COLO829 (cell line): ENCODE measurements at regions not wholly inside any gene's neighbourhood (a gene's known extent, or its start where the extent isn't known, plus 50 kb on each side); places are given as distances from the start of the nearest gene placed in this dataset.
A peak's percentile ranks its signal among the peaks of the same experiment; 100 is the strongest.
"Not testable (repeated sequence)": the region's sequence is repeated elsewhere in the genome, so short reads cannot be mapped to it uniquely, and the experiment has no call there.

Source experiments
- DNase-seq: peaks from one replicate; pipeline ENCODE4 v3.0.0; 2012; ENCODE audit warnings: low spot score

GRCh38 chr7:127530148-127530547 is 55.2 kb downstream of the GCC1 start:
- no peak for DNase-seq

- DNase-seq, result no peak
Measured at GRCh38 chr7:127527561-127527960, 57.8 kb downstream of the GCC1 start.

- DNase-seq, result no peak
Measured at GRCh38 chr7:127525866-127526480, 59.4 kb downstream of the GCC1 start.

- no peak for DNase-seq
Measured at GRCh38 chr7:127516320-127516719, 69.1 kb downstream of the GCC1 start.

- peak; percentile 72 for DNase-seq
Measured at GRCh38 chr7:127514499-127514898, 70.9 kb downstream of the GCC1 start.

GRCh38 chr7:127513311-127513710 is 72.1 kb downstream of the GCC1 start:
- DNase-seq, result no peak

GRCh38 chr7:127512663-127513062 is 72.7 kb downstream of the GCC1 start:
- DNase-seq, result no peak

GRCh38 chr7:127504715-127505114 is 80.7 kb downstream of the GCC1 start:
- no peak for DNase-seq

- DNase-seq, result no peak
Measured at GRCh38 chr7:127501817-127502216, 83.6 kb downstream of the GCC1 start.

- DNase-seq, result no peak
Measured at GRCh38 chr7:127487381-127487780, 94.9 kb upstream of the ZNF800 start.

- no peak for DNase-seq
Measured at GRCh38 chr7:127486654-127487053, 94.1 kb upstream of the ZNF800 start.

GRCh38 chr7:127485482-127485881 is 93.0 kb upstream of the ZNF800 start:
- no peak for DNase-seq

GRCh38 chr7:127484954-127485353 is 92.4 kb upstream of the ZNF800 start:
- DNase-seq, result no peak

- no peak for DNase-seq
Measured at GRCh38 chr7:127478461-127478860, 86.0 kb upstream of the ZNF800 start.

GRCh38 chr7:127478024-127478355 is 85.5 kb upstream of the ZNF800 start:
- DNase-seq, result no peak

GRCh38 chr7:127477295-127478023 is 85.0 kb upstream of the ZNF800 start:
- DNase-seq, result no peak

GRCh38 chr7:127476618-127477017 is 84.1 kb upstream of the ZNF800 start:
- DNase-seq, result no peak

- peak; percentile 26 for DNase-seq
Measured at GRCh38 chr7:127474457-127474856, 81.9 kb upstream of the ZNF800 start.

GRCh38 chr7:127473409-127473808 is 80.9 kb upstream of the ZNF800 start:
- no peak for DNase-seq

- DNase-seq, result no peak
Measured at GRCh38 chr7:127460077-127460476, 67.6 kb upstream of the ZNF800 start.

- DNase-seq, result not testable (repeated sequence)
Measured at GRCh38 chr7:127451258-127451657, 58.8 kb upstream of the ZNF800 start.

- DNase-seq, result no peak
Measured at GRCh38 chr7:127448566-127448965, 56.1 kb upstream of the ZNF800 start.

GRCh38 chr7:127447326-127447945 is 54.9 kb upstream of the ZNF800 start:
- no peak for DNase-seq

- DNase-seq, result no peak
Measured at GRCh38 chr7:127446842-127447241, 54.3 kb upstream of the ZNF800 start.
